ENCODE measurements at regions not wholly inside any gene's neighbourhood (a gene's known extent, or its start where the extent isn't known, plus 50 kb on each side); places are given as distances from the start of the nearest gene placed in this dataset.

- peak; percentile 63 for DNase-seq (ENCODE audit: low spot score)
These were observed 555.7 kb downstream of the ETS1 start for GRCh38 chr11:128031538-128032134.

- no peak for DNase-seq (ENCODE audit: low spot score)
These were observed 558.1 kb downstream of the ETS1 start for GRCh38 chr11:128029219-128029722.

- DNase-seq (ENCODE audit: low spot score): no peak
These were observed 560.8 kb downstream of the ETS1 start for GRCh38 chr11:128026596-128026995.

GRCh38 chr11:128022761-128023160, 564.6 kb downstream of the ETS1 start:
- no peak for DNase-seq (ENCODE audit: low spot score)

GRCh38 chr11:128022007-128022368, 565.4 kb downstream of the ETS1 start:
- DNase-seq (ENCODE audit: low spot score): no peak

- DNase-seq (ENCODE audit: low spot score): no peak
These were observed 565.9 kb downstream of the ETS1 start for GRCh38 chr11:128021349-128022006.

GRCh38 chr11:128018692-128019091, 568.7 kb downstream of the ETS1 start:
- no peak for DNase-seq (ENCODE audit: low spot score)

- DNase-seq (ENCODE audit: low spot score): no peak
These were observed 581.8 kb downstream of the ETS1 start for GRCh38 chr11:128005562-128005961.

- no peak for DNase-seq (ENCODE audit: low spot score)
These were observed 588.9 kb downstream of the ETS1 start for GRCh38 chr11:127998421-127998820.

- DNase-seq (ENCODE audit: low spot score): no peak
These were observed 589.8 kb downstream of the ETS1 start for GRCh38 chr11:127997594-127997993.

- no peak for DNase-seq (ENCODE audit: low spot score)
These were observed 590.5 kb downstream of the ETS1 start for GRCh38 chr11:127996825-127997224.

- DNase-seq (ENCODE audit: low spot score): no peak
These were observed 591.4 kb downstream of the ETS1 start for GRCh38 chr11:127995921-127996320.

GRCh38 chr11:127994736-127995135, 592.6 kb downstream of the ETS1 start:
- no peak for DNase-seq (ENCODE audit: low spot score)

GRCh38 chr11:127993788-127994187, 593.6 kb downstream of the ETS1 start:
- no peak for DNase-seq (ENCODE audit: low spot score)

GRCh38 chr11:127993281-127993680, 594.1 kb downstream of the ETS1 start:
- no peak for DNase-seq (ENCODE audit: low spot score)

GRCh38 chr11:127986073-127986472, 601.3 kb downstream of the ETS1 start:
- no peak for DNase-seq (ENCODE audit: low spot score)

GRCh38 chr11:127972816-127973215, 614.5 kb downstream of the ETS1 start:
- no peak for DNase-seq (ENCODE audit: low spot score)

GRCh38 chr11:127971448-127971847, 615.9 kb downstream of the ETS1 start:
- no peak for DNase-seq (ENCODE audit: low spot score)

GRCh38 chr11:127966821-127967220, 620.5 kb downstream of the ETS1 start:
- no peak for DNase-seq (ENCODE audit: low spot score)

GRCh38 chr11:127965939-127966668, 621.3 kb downstream of the ETS1 start:
- no peak for DNase-seq (ENCODE audit: low spot score)

GRCh38 chr11:127962416-127962815, 624.9 kb downstream of the ETS1 start:
- no peak for DNase-seq (ENCODE audit: low spot score)

- no peak for DNase-seq (ENCODE audit: low spot score)
These were observed 637.2 kb downstream of the ETS1 start for GRCh38 chr11:127950162-127950561.

GRCh38 chr11:127943763-127944162, 643.6 kb downstream of the ETS1 start:
- no peak for DNase-seq (ENCODE audit: low spot score)

Measured in LoVo (cell line).